Nephron progenitor cell (in vitro differentiated cells): ENCODE measurements at regions not wholly inside any gene's neighbourhood (a gene's known extent, or its start where the extent isn't known, plus 50 kb on each side); places are given as distances from the start of the nearest gene placed in this dataset.

Source experiments
- DNase-seq: peaks from one replicate; pipeline ENCODE4 v3.0.0; 2021
- H3K27ac Mint-ChIP-seq: 2 replicates; pipeline ENCODE4 v1.8.0; 2021; ENCODE audit warnings: mild to moderate bottlenecking, moderate library complexity, mixed read lengths
- H3K27me3 Mint-ChIP-seq: 2 replicates; pipeline ENCODE4 v1.8.0; 2021; ENCODE audit warnings: mild to moderate bottlenecking, low read depth, mixed read lengths; ENCODE audit not compliant: poor library complexity
- H3K36me3 Mint-ChIP-seq: 2 replicates; pipeline ENCODE4 v1.8.0; 2021; ENCODE audit warnings: low read depth, mixed read lengths
- H3K4me1 Mint-ChIP-seq: 2 replicates; pipeline ENCODE4 v1.8.0; 2021; ENCODE audit warnings: mixed read lengths
- H3K4me3 Mint-ChIP-seq: 2 replicates; pipeline ENCODE4 v1.8.0; 2021; ENCODE audit warnings: mild to moderate bottlenecking, moderate library complexity, mixed read lengths
- H3K9me3 Mint-ChIP-seq: 2 replicates; pipeline ENCODE4 v1.8.0; 2021; ENCODE audit warnings: mild to moderate bottlenecking, moderate library complexity, mixed read lengths
- CTCF ChIP-seq: fragments of 200-600 bp; sonication (generic); IDR thresholded peaks from 2 replicates; pipeline ENCODE4 v1.5.0; 2021; ENCODE audit warnings: antibody characterized with exemption

- H3K27ac Mint-ChIP-seq: no peak overlapping the region
- TF ChIP-seq CTCF: no peak
- no peaks in the 10 kb centered on the region for H3K9me3 Mint-ChIP-seq
- no peaks in the 10 kb centered on the region for H3K4me1 Mint-ChIP-seq
- no peak overlapping the region for H3K4me3 Mint-ChIP-seq
- peaks cover 4% of the 10 kb centered on the region for H3K27me3 Mint-ChIP-seq
- H3K36me3 Mint-ChIP-seq: no peaks in the 10 kb centered on the region
- DNase-seq: no peak
These were observed 69.2 kb downstream of the INHBA start for GRCh38 chr7:41633690-41634089.

GRCh38 chr7:41630741-41631140 is 72.1 kb downstream of the INHBA start:
- Mint-ChIP-seq H3K4me3 (no peak overlapping the region), H3K9me3 (no peaks in the 10 kb centered on the region), H3K27ac (no peak overlapping the region), H3K36me3 (no peaks in the 10 kb centered on the region), H3K27me3 (peaks cover 4% of the 10 kb centered on the region), H3K4me1 (no peaks in the 10 kb centered on the region)
- no peak for DNase-seq
- TF ChIP-seq CTCF: no peak

GRCh38 chr7:41629711-41630111 is 73.2 kb downstream of the INHBA start:
- TF ChIP-seq CTCF: no peak
- no peak overlapping the region for H3K4me3 Mint-ChIP-seq
- no peaks in the 10 kb centered on the region for H3K36me3 Mint-ChIP-seq
- DNase-seq: no peak
- no peak overlapping the region for H3K27ac Mint-ChIP-seq
- peaks cover 4% of the 10 kb centered on the region for H3K27me3 Mint-ChIP-seq
- peaks cover 8% of the 10 kb centered on the region for H3K4me1 Mint-ChIP-seq
- H3K9me3 Mint-ChIP-seq: no peaks in the 10 kb centered on the region

- Mint-ChIP-seq H3K27ac (no peak overlapping the region), H3K27me3 (peaks cover 4% of the 10 kb centered on the region), H3K36me3 (no peaks in the 10 kb centered on the region), H3K4me3 (no peak overlapping the region), H3K9me3 (no peaks in the 10 kb centered on the region), H3K4me1 (peaks cover 11% of the 10 kb centered on the region)
- TF ChIP-seq CTCF: no peak
- no peak for DNase-seq
These were observed 74.0 kb downstream of the INHBA start for GRCh38 chr7:41628901-41629300.

- H3K27ac Mint-ChIP-seq: no peak overlapping the region
- H3K9me3 Mint-ChIP-seq: no peaks in the 10 kb centered on the region
- no peak for DNase-seq
- TF ChIP-seq CTCF: no peak
- H3K27me3 Mint-ChIP-seq: peaks cover 4% of the 10 kb centered on the region
- H3K4me1 Mint-ChIP-seq: peaks cover 11% of the 10 kb centered on the region
- H3K36me3 Mint-ChIP-seq: no peaks in the 10 kb centered on the region
- no peak overlapping the region for H3K4me3 Mint-ChIP-seq
These were observed 75.1 kb downstream of the INHBA start for GRCh38 chr7:41627645-41628298.

GRCh38 chr7:41624818-41625217 is 78.1 kb downstream of the INHBA start:
- peak overlapping the region; percentile 85 for H3K27ac Mint-ChIP-seq
- H3K9me3 Mint-ChIP-seq: no peaks in the 10 kb centered on the region
- peaks cover 2% of the 10 kb centered on the region for H3K27me3 Mint-ChIP-seq
- DNase-seq: no peak
- TF ChIP-seq CTCF: no peak
- H3K4me3 Mint-ChIP-seq: no peak overlapping the region
- no peaks in the 10 kb centered on the region for H3K36me3 Mint-ChIP-seq
- H3K4me1 Mint-ChIP-seq: peaks cover 11% of the 10 kb centered on the region
